ENCODE measurements at regions not wholly inside any gene's neighbourhood (a gene's known extent, or its start where the extent isn't known, plus 50 kb on each side); places are given as distances from the start of the nearest gene placed in this dataset.

DNA sequence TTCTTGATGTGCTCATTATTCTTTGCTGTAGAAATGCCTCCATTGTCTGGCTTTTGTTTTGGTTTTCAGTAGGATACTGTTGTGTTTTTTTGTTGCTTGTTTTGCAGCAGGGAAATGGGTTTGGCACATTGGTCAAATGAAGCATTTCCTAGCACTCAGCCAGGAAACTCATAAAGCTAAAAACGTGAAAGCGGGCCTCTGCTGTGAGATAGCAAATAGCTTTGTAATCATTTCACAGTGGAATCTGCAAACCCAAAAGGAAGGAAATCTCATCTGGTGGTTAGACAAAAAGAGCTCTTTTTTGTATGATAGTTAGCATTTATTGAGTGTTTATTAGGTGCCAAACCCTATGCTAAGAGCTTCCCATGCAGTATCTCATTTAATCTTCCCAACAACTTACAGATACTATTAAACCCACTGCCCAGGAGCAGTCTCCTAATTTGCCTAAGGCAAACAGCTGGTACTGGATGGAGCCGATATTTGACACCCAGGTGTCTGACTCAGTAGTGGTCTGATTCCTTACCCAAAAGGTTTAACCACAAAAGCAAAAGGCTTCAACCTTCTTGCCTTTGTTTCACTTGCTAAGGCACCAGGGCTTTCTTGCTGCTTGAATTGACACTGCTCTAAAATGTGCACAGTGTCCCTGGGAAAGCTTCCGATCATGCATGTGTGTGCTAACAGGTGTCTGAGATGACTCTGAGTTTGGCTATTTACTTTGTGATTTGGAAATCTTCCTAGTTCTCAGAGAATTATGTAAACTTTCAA is 527.9 kb upstream of the MDFIC2 start:
- Mint-ChIP-seq H3K4me3 (no peak overlapping the region), H3K36me3 (no peaks in the 10 kb centered on the region), H3K4me1 (peaks cover 24% of the 10 kb centered on the region), H3K9me3 (peaks cover 18% of the 10 kb centered on the region), H3K27me3 (ENCODE audit: low read depth) (no peaks in the 10 kb centered on the region), H3K27ac (peak overlapping the region; percentile 70)
- ChIA-PET CTCF (interaction anchor here (1.1 kb wide), 1 partner anchor 14 kb away, joined by 3 read pairs; no protein-coding TSS in a partner anchor), POLR2A (no interaction called here)
- TF ChIP-seq ZNF232 (CRISPR knock-in tag; IDR thresholded peaks at IDR 0.05) = no peak
- TF ChIP-seq, protein P1, sequence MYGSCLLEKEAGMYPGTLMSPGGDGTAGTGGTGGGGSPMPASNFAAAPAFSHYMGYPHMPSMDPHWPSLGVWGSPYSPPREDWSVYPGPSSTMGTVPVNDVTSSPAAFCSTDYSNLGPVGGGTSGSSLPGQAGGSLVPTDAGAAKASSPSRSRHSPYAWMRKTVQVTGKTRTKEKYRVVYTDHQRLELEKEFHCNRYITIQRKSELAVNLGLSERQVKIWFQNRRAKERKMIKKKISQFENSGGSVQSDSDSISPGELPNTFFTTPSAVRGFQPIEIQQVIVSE (CRISPR knock-in tag; IDR thresholded peaks at IDR 0.05; ENCODE audit: borderline replicate concordance) = no peak
- TF ChIP-seq, protein P2, sequence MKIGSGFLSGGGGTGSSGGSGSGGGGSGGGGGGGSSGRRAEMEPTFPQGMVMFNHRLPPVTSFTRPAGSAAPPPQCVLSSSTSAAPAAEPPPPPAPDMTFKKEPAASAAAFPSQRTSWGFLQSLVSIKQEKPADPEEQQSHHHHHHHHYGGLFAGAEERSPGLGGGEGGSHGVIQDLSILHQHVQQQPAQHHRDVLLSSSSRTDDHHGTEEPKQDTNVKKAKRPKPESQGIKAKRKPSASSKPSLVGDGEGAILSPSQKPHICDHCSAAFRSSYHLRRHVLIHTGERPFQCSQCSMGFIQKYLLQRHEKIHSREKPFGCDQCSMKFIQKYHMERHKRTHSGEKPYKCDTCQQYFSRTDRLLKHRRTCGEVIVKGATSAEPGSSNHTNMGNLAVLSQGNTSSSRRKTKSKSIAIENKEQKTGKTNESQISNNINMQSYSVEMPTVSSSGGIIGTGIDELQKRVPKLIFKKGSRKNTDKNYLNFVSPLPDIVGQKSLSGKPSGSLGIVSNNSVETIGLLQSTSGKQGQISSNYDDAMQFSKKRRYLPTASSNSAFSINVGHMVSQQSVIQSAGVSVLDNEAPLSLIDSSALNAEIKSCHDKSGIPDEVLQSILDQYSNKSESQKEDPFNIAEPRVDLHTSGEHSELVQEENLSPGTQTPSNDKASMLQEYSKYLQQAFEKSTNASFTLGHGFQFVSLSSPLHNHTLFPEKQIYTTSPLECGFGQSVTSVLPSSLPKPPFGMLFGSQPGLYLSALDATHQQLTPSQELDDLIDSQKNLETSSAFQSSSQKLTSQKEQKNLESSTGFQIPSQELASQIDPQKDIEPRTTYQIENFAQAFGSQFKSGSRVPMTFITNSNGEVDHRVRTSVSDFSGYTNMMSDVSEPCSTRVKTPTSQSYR (CRISPR knock-in tag; IDR thresholded peaks at IDR 0.05) = no peak
- no peak for TF ChIP-seq GTF2I (CRISPR knock-in tag; conservative IDR thresholded peaks at IDR 0.05)
- TF ChIP-seq NFYB (CRISPR knock-in tag; conservative IDR thresholded peaks at IDR 0.05; ENCODE audit: low read depth) = no peak
- TF ChIP-seq SOX15 (CRISPR knock-in tag; IDR thresholded peaks at IDR 0.05) = no peak
- no peak for TF ChIP-seq GABPB1 (CRISPR knock-in tag; IDR thresholded peaks at IDR 0.05)
- TF ChIP-seq, protein P3, sequence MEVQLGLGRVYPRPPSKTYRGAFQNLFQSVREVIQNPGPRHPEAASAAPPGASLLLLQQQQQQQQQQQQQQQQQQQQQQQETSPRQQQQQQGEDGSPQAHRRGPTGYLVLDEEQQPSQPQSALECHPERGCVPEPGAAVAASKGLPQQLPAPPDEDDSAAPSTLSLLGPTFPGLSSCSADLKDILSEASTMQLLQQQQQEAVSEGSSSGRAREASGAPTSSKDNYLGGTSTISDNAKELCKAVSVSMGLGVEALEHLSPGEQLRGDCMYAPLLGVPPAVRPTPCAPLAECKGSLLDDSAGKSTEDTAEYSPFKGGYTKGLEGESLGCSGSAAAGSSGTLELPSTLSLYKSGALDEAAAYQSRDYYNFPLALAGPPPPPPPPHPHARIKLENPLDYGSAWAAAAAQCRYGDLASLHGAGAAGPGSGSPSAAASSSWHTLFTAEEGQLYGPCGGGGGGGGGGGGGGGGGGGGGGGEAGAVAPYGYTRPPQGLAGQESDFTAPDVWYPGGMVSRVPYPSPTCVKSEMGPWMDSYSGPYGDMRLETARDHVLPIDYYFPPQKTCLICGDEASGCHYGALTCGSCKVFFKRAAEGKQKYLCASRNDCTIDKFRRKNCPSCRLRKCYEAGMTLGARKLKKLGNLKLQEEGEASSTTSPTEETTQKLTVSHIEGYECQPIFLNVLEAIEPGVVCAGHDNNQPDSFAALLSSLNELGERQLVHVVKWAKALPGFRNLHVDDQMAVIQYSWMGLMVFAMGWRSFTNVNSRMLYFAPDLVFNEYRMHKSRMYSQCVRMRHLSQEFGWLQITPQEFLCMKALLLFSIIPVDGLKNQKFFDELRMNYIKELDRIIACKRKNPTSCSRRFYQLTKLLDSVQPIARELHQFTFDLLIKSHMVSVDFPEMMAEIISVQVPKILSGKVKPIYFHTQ (CRISPR knock-in tag; IDR thresholded peaks at IDR 0.05) = no peak
- TF ChIP-seq FOXP1 (CRISPR knock-in tag; IDR thresholded peaks at IDR 0.05; ENCODE audit: borderline replicate concordance) = no peak
- TF ChIP-seq SP1 (CRISPR knock-in tag; conservative IDR thresholded peaks at IDR 0.05) = no peak
- TF ChIP-seq, protein P4, sequence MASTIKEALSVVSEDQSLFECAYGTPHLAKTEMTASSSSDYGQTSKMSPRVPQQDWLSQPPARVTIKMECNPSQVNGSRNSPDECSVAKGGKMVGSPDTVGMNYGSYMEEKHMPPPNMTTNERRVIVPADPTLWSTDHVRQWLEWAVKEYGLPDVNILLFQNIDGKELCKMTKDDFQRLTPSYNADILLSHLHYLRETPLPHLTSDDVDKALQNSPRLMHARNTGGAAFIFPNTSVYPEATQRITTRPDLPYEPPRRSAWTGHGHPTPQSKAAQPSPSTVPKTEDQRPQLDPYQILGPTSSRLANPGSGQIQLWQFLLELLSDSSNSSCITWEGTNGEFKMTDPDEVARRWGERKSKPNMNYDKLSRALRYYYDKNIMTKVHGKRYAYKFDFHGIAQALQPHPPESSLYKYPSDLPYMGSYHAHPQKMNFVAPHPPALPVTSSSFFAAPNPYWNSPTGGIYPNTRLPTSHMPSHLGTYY (CRISPR knock-in tag; IDR thresholded peaks at IDR 0.05) = no peak
- TF ChIP-seq, protein P5, sequence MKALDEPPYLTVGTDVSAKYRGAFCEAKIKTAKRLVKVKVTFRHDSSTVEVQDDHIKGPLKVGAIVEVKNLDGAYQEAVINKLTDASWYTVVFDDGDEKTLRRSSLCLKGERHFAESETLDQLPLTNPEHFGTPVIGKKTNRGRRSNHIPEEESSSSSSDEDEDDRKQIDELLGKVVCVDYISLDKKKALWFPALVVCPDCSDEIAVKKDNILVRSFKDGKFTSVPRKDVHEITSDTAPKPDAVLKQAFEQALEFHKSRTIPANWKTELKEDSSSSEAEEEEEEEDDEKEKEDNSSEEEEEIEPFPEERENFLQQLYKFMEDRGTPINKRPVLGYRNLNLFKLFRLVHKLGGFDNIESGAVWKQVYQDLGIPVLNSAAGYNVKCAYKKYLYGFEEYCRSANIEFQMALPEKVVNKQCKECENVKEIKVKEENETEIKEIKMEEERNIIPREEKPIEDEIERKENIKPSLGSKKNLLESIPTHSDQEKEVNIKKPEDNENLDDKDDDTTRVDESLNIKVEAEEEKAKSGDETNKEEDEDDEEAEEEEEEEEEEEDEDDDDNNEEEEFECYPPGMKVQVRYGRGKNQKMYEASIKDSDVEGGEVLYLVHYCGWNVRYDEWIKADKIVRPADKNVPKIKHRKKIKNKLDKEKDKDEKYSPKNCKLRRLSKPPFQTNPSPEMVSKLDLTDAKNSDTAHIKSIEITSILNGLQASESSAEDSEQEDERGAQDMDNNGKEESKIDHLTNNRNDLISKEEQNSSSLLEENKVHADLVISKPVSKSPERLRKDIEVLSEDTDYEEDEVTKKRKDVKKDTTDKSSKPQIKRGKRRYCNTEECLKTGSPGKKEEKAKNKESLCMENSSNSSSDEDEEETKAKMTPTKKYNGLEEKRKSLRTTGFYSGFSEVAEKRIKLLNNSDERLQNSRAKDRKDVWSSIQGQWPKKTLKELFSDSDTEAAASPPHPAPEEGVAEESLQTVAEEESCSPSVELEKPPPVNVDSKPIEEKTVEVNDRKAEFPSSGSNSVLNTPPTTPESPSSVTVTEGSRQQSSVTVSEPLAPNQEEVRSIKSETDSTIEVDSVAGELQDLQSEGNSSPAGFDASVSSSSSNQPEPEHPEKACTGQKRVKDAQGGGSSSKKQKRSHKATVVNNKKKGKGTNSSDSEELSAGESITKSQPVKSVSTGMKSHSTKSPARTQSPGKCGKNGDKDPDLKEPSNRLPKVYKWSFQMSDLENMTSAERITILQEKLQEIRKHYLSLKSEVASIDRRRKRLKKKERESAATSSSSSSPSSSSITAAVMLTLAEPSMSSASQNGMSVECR (CRISPR knock-in tag; IDR thresholded peaks at IDR 0.05; ENCODE audit: borderline replicate concordance) = no peak
- TF ChIP-seq RELA (CRISPR knock-in tag; IDR thresholded peaks at IDR 0.05; ENCODE audit: borderline replicate concordance) = no peak
- TF ChIP-seq ZNF219 (CRISPR knock-in tag; IDR thresholded peaks at IDR 0.05; ENCODE audit: borderline replicate concordance) = no peak
- TF ChIP-seq IRF2 (CRISPR knock-in tag; IDR thresholded peaks at IDR 0.05; ENCODE audit: borderline replicate concordance, low read depth) = no peak
- TF ChIP-seq, protein P6, sequence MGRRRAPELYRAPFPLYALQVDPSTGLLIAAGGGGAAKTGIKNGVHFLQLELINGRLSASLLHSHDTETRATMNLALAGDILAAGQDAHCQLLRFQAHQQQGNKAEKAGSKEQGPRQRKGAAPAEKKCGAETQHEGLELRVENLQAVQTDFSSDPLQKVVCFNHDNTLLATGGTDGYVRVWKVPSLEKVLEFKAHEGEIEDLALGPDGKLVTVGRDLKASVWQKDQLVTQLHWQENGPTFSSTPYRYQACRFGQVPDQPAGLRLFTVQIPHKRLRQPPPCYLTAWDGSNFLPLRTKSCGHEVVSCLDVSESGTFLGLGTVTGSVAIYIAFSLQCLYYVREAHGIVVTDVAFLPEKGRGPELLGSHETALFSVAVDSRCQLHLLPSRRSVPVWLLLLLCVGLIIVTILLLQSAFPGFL (CRISPR knock-in tag; IDR thresholded peaks at IDR 0.05; ENCODE audit: borderline replicate concordance) = no peak
- no peak for TF ChIP-seq ZNF416 (CRISPR knock-in tag; IDR thresholded peaks at IDR 0.05)
- DNase-seq (ENCODE audit: low spot score) = no peak
- peak; percentile 76 for ATAC-seq

Measured in WTC11 (cell line).